AG09319 (cell line): ENCODE measurements at regions not wholly inside any gene's neighbourhood (a gene's known extent, or its start where the extent isn't known, plus 50 kb on each side); places are given as distances from the start of the nearest gene placed in this dataset.

ENCODE experiments used
- DNase-seq: peaks from one replicate; pipeline ENCODE4 v3.0.0-alpha.2; 2010; ENCODE audit warnings: low read depth; ENCODE audit errors: extremely low read depth
- TF ChIP-seq, protein P1 (sequence below): IDR thresholded peaks from 2 replicates; pipeline ENCODE4 v1.5.1; 2011; ENCODE audit warnings: low read depth, mild to moderate bottlenecking, inconsistent platforms, low read length, moderate library complexity

DNA sequence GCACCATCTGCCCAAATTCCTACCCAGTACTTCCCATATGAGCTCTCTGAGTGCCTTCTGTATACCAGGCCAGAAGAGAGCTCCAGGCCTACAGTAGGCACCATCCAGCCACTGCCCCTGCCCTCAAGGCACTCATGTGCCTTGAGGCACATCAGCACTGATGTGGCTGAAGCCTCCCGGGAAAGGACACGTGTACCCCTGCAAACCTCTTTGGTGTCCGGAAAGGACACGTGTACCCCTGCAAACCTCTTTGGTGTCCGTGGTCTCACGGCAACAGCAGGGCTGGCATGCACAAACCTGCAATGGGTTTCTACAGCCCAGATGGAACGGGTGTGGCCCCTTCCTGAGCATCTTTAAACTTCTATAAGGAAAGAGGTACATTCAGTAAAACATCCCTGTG is 209.4 kb upstream of the IGF1R start:
- TF ChIP-seq, protein P1, sequence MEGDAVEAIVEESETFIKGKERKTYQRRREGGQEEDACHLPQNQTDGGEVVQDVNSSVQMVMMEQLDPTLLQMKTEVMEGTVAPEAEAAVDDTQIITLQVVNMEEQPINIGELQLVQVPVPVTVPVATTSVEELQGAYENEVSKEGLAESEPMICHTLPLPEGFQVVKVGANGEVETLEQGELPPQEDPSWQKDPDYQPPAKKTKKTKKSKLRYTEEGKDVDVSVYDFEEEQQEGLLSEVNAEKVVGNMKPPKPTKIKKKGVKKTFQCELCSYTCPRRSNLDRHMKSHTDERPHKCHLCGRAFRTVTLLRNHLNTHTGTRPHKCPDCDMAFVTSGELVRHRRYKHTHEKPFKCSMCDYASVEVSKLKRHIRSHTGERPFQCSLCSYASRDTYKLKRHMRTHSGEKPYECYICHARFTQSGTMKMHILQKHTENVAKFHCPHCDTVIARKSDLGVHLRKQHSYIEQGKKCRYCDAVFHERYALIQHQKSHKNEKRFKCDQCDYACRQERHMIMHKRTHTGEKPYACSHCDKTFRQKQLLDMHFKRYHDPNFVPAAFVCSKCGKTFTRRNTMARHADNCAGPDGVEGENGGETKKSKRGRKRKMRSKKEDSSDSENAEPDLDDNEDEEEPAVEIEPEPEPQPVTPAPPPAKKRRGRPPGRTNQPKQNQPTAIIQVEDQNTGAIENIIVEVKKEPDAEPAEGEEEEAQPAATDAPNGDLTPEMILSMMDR, result no peak
- DNase-seq, result no peak

DNA sequence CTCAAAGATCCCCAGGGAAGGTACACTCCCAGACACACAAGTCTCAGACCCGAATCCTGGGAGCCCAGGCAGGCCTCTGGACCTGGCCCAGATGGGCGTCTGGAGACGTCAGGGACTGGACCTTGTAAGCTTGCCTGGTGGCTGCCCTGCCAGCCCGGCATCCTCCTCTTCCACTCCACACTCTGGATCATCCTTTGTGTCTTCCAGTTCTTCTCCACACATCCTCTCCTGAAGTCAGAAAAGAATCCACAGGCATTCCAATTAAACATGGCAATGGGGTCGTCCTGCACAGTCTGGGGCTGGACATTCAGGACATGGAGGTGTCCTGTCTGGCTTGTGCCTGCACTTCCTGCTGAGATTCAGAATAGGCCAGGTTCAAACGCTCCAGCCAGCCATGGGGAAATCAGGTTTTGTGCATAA is 208.8 kb upstream of the IGF1R start:
- TF ChIP-seq, protein P1, result no peak
- no peak for DNase-seq

DNA sequence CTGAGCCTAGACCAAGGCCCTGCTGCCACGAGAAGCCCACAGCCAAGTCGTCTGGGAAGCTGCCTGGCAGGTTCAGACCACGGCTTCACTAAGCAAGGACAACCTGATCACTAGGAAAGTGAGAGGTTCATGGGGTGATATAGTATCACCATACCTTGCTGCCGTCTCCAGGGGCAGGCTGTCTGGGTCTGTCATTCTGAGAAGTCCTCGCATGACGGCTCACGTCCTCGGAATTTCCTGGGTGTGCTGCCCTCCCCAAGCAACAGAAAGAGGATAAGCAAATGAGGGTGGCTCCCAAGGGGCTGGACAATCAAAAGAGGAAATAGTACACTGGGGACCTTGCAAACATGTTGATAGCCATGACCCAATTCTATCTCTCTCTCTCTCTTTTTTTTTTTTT is 207.4 kb upstream of the IGF1R start:
- TF ChIP-seq, protein P1, result no peak
- no peak for DNase-seq

DNA sequence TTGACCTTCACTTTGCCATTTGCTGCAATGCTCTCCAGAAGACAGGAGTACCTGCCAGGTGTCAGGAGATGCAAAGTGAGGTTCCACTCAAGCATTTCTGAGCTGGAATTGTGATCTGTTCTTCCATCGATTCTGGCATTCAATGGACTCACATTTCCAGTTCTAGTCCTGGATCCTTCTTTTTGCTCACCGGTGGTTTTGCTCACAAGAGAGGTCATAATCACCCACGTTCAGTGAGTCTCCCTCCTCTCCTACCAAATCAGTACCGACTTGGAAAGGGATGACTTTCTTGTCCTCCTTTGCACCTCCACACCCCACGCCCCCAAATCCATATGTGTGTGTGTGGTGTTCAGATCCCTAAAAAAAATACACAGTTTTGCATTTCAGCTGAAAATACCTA is 206.7 kb upstream of the IGF1R start:
- TF ChIP-seq, protein P1, result no peak
- DNase-seq, result no peak

DNA sequence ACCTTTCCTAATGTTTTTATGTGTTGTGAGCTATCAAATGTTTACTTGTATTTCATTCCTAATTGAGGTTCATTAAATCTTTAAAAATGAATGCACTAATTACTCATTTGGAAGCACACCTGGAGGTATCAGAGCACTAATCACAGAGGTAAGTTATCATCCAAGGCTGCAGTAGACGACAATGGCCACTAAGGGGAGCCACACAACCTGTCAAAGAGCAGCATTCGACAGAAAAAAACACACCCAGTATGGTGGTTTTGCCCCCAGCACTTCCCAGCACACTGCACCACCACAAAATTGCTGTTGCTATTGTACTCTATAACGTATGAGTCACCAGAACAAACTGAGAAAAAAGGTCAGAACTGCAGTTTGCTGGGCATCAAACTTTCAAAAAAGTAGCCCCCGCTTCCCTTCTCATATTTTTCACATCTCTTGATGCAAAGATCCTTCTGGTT is 205.9 kb upstream of the IGF1R start:
- TF ChIP-seq, protein P1, result peak; percentile 88
- peak; percentile 70 for DNase-seq

DNA sequence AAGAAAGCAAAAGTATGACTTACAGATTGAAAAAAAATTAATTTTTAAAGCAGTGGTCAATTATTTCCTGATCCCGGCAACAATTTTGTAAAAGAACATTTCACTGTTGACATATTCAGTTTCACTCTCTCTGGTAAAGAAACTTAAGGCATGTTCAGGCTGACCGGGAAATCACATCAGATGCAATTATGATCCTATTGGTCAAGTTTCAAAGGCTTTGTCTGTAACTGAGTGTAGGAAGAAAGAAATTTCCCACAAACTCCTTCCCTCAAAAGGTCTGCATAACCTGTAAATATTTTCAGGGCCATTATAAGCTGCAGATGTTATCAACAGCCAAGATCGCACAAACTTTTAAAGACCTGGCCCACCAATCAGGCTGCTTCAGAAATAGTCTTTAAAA is 205.4 kb upstream of the IGF1R start:
- no peak for DNase-seq
- TF ChIP-seq, protein P1, result no peak

DNA sequence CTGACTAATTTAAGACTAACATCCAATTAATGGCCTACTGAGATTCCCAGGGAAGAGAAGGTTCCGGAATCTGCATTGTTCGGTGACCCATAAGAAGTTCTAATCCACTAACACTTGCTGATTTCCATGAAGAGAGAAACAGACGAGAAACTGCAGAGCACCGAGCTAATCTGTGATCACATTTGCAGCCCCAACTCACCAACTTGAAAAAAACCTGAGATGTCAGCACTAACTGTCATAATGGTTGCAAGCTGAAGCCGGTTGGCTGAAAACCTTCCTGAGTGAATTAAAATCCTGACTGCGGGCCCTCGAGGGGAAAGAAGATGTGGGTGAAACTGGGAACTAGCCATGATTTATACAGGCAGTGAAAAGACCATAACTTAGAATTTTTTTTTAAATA is 204.8 kb upstream of the IGF1R start:
- TF ChIP-seq, protein P1, result no peak
- DNase-seq, result no peak
